ENCODE measurements at regions not wholly inside any gene's neighbourhood (a gene's known extent, or its start where the extent isn't known, plus 50 kb on each side); places are given as distances from the start of the nearest gene placed in this dataset.

GRCh38 chr5:97541864-97542263, 358.8 kb upstream of the RIOK2 start:
- TF ChIP-seq CTCF (IDR thresholded peaks at IDR 0.05) (no peak), EZH2 (IDR thresholded peaks at IDR 0.05; ENCODE audit: borderline replicate concordance, insufficient read depth, low read depth, low read length, poor library complexity, severe bottlenecking) (no peak)
